Thyroid gland (tissue), 4 donors: ENCODE measurements at regions not wholly inside any gene's neighbourhood (a gene's known extent, or its start where the extent isn't known, plus 50 kb on each side); places are given as distances from the start of the nearest gene placed in this dataset.

ENCODE experiments used
- DNase-seq, 2 donors: peaks; one replicate each; pipeline ENCODE4 v3.0.0-alpha.2; 2019
- H3K27ac ChIP-seq, 3 donors: fragments of 200-600 bp; sonication (generic); 1 replicate in 2 of 3; 2 replicates in 1 of 3; pipeline ENCODE4 v1.5.1; 2016 to 2019; ENCODE audit warnings: mild to moderate bottlenecking in 1 of 3, moderate library complexity in 1 of 3
- H3K27me3 ChIP-seq: fragments of 200-600 bp; sonication (generic); one replicate; pipeline ENCODE4 v1.5.1; 2019
- H3K36me3 ChIP-seq, 2 donors: fragments of 200-600 bp; sonication (generic); one replicate each; pipeline ENCODE4 v1.5.1; 2016 to 2019
- H3K4me1 ChIP-seq, 2 donors: fragments of 200-600 bp; sonication (generic); one replicate each; pipeline ENCODE4 v1.5.1; 2017 to 2019
- H3K4me3 ChIP-seq, 3 donors: fragments of 200-600 bp; sonication (generic); replicated peaks in 1 of 3; 1 replicate in 2 of 3; 2 replicates in 1 of 3; pipeline ENCODE4 v1.5.1; 2016; ENCODE audit warnings: mild to moderate bottlenecking in 1 of 3
- H3K9me3 ChIP-seq: fragments of 200-600 bp; sonication (generic); one replicate; pipeline ENCODE4 v1.5.1; 2017
- CTCF ChIP-seq, 6 experiments: fragments of 200-600 bp in 3 of 6; fragments of 450-650 bp in 3 of 6; sonication (generic) in 3 of 6; IDR thresholded peaks; one replicate each; pipeline ENCODE4 v1.5.1; 2016 to 2019; ENCODE audit warnings: antibody characterized with exemption in 6 of 6, mild to moderate bottlenecking in 2 of 6, inconsistent platforms in 1 of 6, moderate library complexity in 1 of 6
- POLR2A ChIP-seq, 2 donors: fragments of 450-650 bp; IDR thresholded peaks; one replicate each; pipeline ENCODE4 v1.6.1; 2017; ENCODE audit warnings: antibody characterized with exemption in 2 of 2, mild to moderate bottlenecking in 2 of 2, moderate library complexity in 1 of 2
- WGBS, 2 donors: methylation state at CpG; one replicate each; pipeline ENCODE4 v1.1.5; 2017; 5-methylcytosine and 5-hydroxymethylcytosine counted together
- intact Hi-C: fragments of 100-400 bp; cut with DNase I; formaldehyde crosslinking; loops from one replicate; pipeline ENCODE4 v1.15.1; 2023

DNA sequence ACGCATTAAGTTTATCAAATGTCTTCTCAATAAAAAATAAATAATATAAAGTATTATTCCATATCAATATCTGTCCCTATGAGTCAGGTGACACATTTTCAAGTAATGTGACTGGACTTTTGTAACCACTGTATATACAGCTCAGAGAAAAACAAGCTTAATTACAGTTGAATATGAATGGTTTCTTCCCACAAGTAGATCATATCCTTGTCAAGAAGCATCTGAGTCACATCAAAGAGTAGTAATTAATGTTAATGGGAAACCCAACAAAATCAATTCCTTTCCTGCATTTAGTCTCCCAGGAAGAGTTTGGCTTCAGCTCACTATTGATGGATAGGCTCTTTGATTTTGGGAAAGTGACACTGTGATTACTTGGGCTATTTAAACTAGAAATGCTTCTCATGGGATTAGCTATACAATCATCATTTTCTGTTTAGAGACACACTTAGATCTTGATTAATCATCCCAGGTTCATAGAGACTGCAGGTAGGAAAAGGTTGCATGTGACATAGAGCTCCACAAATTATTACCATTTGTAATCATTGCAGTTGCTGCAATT lies 292.9 kb downstream of the GABRG2 start:
- intact Hi-C loops = no loop called here
- Histone ChIP-seq H3K4me1 (no peaks in the 10 kb centered on the region), H3K4me3 (no peak overlapping the region), H3K9me3 (no peaks in the 10 kb centered on the region), H3K27me3 (no peaks in the 10 kb centered on the region), H3K36me3 (no peaks in the 10 kb centered on the region), H3K27ac (no peak overlapping the region)
- no peak for DNase-seq
- TF ChIP-seq CTCF (IDR thresholded peaks at IDR 0.05) (no peak), POLR2A (IDR thresholded peaks at IDR 0.05) (no peak)
- 92 to 97% methylated on average over 1 of the region's 1 CpG for WGBS, 2 donors

DNA sequence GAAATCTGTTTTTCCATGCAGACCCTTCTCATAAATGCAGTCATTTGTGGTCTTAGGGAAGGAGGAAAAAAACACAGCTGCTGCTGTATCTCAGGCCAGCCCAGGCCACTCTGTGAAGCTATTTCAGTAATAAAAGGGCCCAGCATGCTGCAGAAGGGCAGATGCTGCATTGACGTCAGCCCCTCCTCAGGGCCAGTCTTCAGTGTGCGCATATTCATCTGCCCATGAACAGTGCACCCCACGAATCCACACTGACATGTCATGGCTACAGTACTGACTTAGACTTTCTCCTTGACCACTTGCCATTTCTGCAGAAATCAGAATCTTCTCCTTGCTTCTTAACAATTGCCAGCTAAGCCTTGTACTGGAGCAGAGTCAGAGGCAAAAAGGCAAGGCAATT lies 304.7 kb downstream of the GABRG2 start:
- H3K36me3 ChIP-seq = no peaks in the 10 kb centered on the region
- no peaks in the 10 kb centered on the region for H3K9me3 ChIP-seq
- intact Hi-C loops = no loop called here
- H3K27me3 ChIP-seq = no peaks in the 10 kb centered on the region
- no peak for TF ChIP-seq CTCF (IDR thresholded peaks at IDR 0.05)
- TF ChIP-seq POLR2A (IDR thresholded peaks at IDR 0.05) = no peak
- DNase-seq = no peak
- no peaks in the 10 kb centered on the region for H3K4me1 ChIP-seq
- H3K4me3 ChIP-seq = no peak overlapping the region
- H3K27ac ChIP-seq = no peak overlapping the region
- 33 to 45% methylated on average over 3 of the region's 3 CpGs for WGBS, 2 donors

DNA sequence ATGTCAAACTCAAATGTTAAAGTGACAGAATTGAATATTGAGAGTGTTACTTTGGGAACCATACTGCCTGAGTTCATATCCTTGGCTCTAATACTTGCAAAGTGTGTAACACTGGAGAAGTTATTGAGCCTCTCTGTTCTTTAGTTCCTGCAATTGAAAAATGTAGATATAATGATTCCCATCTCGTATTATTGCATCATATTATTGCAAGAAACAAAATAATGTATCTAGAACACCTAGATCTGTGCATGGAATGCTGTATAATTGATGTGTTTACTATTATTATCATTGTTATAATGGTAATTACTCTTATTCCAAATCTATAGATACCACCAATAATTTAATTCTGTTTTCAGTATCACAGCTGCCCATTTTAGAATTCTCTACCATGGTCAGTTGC lies 310.3 kb downstream of the GABRG2 start:
- WGBS, 2 donors = 41 to 43% methylated on average over 1 of the region's 1 CpG
- Histone ChIP-seq H3K27me3 (no peaks in the 10 kb centered on the region), H3K9me3 (no peaks in the 10 kb centered on the region), H3K36me3 (no peaks in the 10 kb centered on the region), H3K4me3 (no peak overlapping the region), H3K4me1 (no peaks in the 10 kb centered on the region), H3K27ac (no peak overlapping the region)
- TF ChIP-seq CTCF (IDR thresholded peaks at IDR 0.05) = no peak
- no peak for TF ChIP-seq POLR2A (IDR thresholded peaks at IDR 0.05)
- DNase-seq = no peak
- intact Hi-C loops = no loop called here

GRCh38 chr5:162382839-162383238 lies 315.3 kb downstream of the GABRG2 start:
- intact Hi-C loops = no loop called here
- Histone ChIP-seq H3K27ac (no peak overlapping the region), H3K4me3 (no peak overlapping the region), H3K4me1 (no peaks in the 10 kb centered on the region), H3K27me3 (no peaks in the 10 kb centered on the region), H3K9me3 (no peaks in the 10 kb centered on the region), H3K36me3 (no peaks in the 10 kb centered on the region)
- DNase-seq = no peak
- TF ChIP-seq CTCF (IDR thresholded peaks at IDR 0.05) = no peak
- no peak for TF ChIP-seq POLR2A (IDR thresholded peaks at IDR 0.05)
- 67 to 90% methylated on average over 3 of the region's 3 CpGs for WGBS, 2 donors

GRCh38 chr5:162384225-162384624 lies 316.7 kb downstream of the GABRG2 start:
- no peaks in the 10 kb centered on the region for H3K4me1 ChIP-seq
- 53 to 54% methylated on average over 2 of the region's 2 CpGs for WGBS, 2 donors
- TF ChIP-seq CTCF (IDR thresholded peaks at IDR 0.05) = no peak
- no peak for TF ChIP-seq POLR2A (IDR thresholded peaks at IDR 0.05)
- intact Hi-C loops = no loop called here
- H3K27me3 ChIP-seq = no peaks in the 10 kb centered on the region
- DNase-seq = no peak
- no peak overlapping the region for H3K4me3 ChIP-seq
- H3K9me3 ChIP-seq = no peaks in the 10 kb centered on the region
- H3K27ac ChIP-seq = no peak overlapping the region
- H3K36me3 ChIP-seq = no peaks in the 10 kb centered on the region
